DMS 273 (cell line): ENCODE measurements at regions not wholly inside any gene's neighbourhood (a gene's known extent, or its start where the extent isn't known, plus 50 kb on each side); places are given as distances from the start of the nearest gene placed in this dataset.
"Not testable (repeated sequence)": the region's sequence is repeated elsewhere in the genome, so short reads cannot be mapped to it uniquely, and the experiment has no call there.

Source experiments
- DNase-seq: peaks from one replicate; lab custom pipeline; 2025; ENCODE audit not compliant: unreplicated experiment; lab: John Stamatoyannopoulos, UW

- no peak for DNase-seq
Measured at GRCh38 chr2:33931164-33931563, 332.1 kb upstream of the FAM98A start.

GRCh38 chr2:33929467-33929866, 330.4 kb upstream of the FAM98A start:
- DNase-seq, result no peak

GRCh38 chr2:33927756-33928155, 328.7 kb upstream of the FAM98A start:
- DNase-seq, result no peak

- DNase-seq, result no peak
Measured at GRCh38 chr2:33925311-33925710, 326.2 kb upstream of the FAM98A start.

- no peak for DNase-seq
Measured at GRCh38 chr2:33924586-33925169, 325.6 kb upstream of the FAM98A start.

GRCh38 chr2:33917252-33917651, 318.2 kb upstream of the FAM98A start:
- no peak for DNase-seq

- no peak for DNase-seq
Measured at GRCh38 chr2:33913071-33913616, 314.0 kb upstream of the FAM98A start.

- DNase-seq, result no peak
Measured at GRCh38 chr2:33911327-33911726, 312.2 kb upstream of the FAM98A start.

GRCh38 chr2:33909945-33910695, 311.0 kb upstream of the FAM98A start:
- DNase-seq, result no peak

GRCh38 chr2:33907866-33908265, 308.8 kb upstream of the FAM98A start:
- no peak for DNase-seq

- DNase-seq, result not testable (repeated sequence)
Measured at GRCh38 chr2:33906129-33906528, 307.0 kb upstream of the FAM98A start.

GRCh38 chr2:33904801-33905200, 305.7 kb upstream of the FAM98A start:
- no peak for DNase-seq

- no peak for DNase-seq
Measured at GRCh38 chr2:33903701-33904100, 304.6 kb upstream of the FAM98A start.

GRCh38 chr2:33903215-33903614, 304.1 kb upstream of the FAM98A start:
- DNase-seq, result no peak

GRCh38 chr2:33900610-33901009, 301.5 kb upstream of the FAM98A start:
- DNase-seq, result no peak

- DNase-seq, result no peak
Measured at GRCh38 chr2:33897741-33898140, 298.6 kb upstream of the FAM98A start.

GRCh38 chr2:33893824-33894223, 294.7 kb upstream of the FAM98A start:
- DNase-seq, result no peak

- DNase-seq, result no peak
Measured at GRCh38 chr2:33891616-33892015, 292.5 kb upstream of the FAM98A start.

GRCh38 chr2:33890686-33891085, 291.6 kb upstream of the FAM98A start:
- DNase-seq, result no peak

GRCh38 chr2:33877348-33878016, 278.4 kb upstream of the FAM98A start:
- DNase-seq, result no peak

GRCh38 chr2:33873076-33873605, 274.0 kb upstream of the FAM98A start:
- DNase-seq, result no peak
